HG03432 (cell line): ENCODE measurements at regions not wholly inside any gene's neighbourhood (a gene's known extent, or its start where the extent isn't known, plus 50 kb on each side); places are given as distances from the start of the nearest gene placed in this dataset.

Source experiments
- ATAC-seq: cut with Tn5 transposase; IDR thresholded peaks from one replicate; pipeline ENCODE4 v1.9.1; 2021; ENCODE audit warnings: mild to moderate bottlenecking, moderate library complexity; ENCODE audit not compliant: unreplicated experiment

DNA sequence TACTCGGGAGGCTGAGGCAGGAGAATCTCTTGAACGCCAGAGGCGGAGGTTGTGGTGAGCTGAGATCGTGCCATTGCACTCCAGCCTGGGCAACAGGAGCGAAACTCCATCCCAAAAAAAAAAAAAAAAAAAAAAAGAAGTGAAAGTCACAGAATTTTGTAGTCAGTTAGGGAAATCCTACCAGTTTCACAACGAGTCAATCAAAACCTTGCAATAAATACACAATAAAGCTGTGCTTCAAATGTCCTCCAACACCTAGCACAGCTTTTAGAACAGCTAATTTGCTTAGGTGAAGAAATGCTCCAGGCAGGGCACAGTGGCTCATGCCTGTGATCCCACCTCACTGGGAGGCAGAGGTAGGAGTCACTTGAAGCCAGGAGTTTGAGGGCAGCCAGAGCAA lies 112.8 kb upstream of the ATF7IP start:
- no peak for ATAC-seq

DNA sequence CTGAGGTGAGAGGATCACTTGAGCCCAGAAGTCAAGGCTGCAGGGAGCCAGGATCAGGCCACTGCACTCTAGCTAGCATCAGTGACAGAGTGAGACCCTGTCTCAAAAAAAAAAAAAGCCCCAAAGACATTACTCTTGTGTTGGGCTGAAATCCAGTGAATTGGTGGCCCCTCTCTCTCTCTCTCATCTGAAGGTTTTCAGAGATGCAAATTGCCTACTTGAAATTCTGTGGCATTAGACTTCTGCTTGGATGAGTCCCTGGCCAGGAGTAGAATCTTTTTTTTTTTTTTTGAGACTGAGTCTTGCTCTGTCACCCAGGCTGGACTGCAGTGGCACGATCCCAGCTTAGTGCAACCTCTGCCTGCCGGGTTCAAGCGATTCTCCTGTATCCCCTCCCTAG lies 112.0 kb upstream of the ATF7IP start:
- ATAC-seq: no peak

DNA sequence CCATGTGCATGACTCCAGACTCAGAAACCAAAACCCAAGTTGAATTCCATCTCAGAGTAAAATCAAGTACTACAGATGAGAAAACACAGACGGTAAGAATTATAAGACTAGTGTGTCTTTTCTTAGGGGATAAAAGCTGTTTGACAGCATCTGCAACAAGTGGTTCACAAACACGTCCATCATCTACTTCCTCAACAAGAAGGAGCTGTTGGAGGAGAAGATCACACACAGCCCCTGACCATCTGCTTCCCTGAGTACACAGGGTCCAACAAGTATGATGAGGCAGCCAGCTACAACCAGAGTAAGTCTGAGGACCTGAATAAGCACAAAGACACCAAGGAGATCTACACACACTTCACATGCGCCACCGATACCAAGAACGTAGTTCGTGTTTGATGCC lies 110.7 kb upstream of the ATF7IP start:
- no peak for ATAC-seq

DNA sequence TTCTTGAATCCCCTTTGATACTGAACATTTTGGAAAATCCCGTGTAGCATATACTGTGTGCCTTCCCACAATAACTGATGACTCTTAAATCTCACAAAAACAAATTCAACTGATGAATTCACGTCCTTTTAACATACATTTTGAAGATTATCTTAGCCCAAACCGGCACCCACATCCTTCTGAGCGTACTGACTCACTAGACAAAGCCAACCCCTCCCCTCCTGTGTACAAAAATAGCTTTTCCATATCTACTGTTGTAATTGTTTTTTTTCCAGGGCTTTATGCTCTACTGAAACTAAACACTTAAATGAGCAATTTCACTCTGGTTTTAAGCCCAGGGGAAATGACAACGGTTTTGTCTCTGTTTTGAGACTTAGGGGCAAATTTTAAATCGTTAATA lies 109.4 kb upstream of the ATF7IP start:
- no peak for ATAC-seq

DNA sequence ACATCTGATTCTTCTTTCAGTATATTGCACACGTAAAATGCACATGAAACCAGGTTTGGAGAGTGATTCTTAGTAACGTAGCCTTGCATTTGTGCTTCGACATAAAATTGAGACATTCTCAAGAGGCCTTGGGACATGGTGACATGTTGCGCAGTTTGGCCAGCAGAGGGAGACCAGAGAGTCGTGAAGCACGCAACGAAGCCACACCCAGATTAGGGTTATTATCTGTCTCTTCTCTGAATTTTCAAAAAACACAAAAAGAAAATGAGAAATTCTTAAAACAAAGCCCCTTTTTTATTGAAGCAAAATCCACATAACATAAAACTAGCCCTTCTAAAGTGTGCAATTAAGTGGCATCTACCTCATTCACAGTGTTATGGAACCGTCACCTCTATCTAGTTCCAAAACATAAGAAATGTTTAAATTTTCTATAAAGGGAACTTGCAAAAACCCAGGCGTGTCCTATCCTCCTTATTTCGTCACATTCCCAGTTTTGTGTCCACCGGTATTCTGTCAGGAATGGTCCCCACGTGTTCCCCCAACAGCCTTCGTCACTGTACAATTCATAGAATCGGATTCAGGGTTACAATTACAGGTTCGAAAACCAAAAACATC lies 108.8 kb upstream of the ATF7IP start:
- ATAC-seq: peak; percentile 60

- ATAC-seq: no peak
These were observed 108.2 kb upstream of the ATF7IP start for GRCh38 chr12:14257303-14257733.

- peak; percentile 67 for ATAC-seq
These were observed 107.5 kb upstream of the ATF7IP start for GRCh38 chr12:14257734-14258574.

- ATAC-seq: no peak
These were observed 106.9 kb upstream of the ATF7IP start for GRCh38 chr12:14258575-14258940.

GRCh38 chr12:14259481-14260010 lies 105.9 kb upstream of the ATF7IP start:
- ATAC-seq: no peak

GRCh38 chr12:14260011-14260993 lies 105.2 kb upstream of the ATF7IP start:
- ATAC-seq: no peak

- no peak for ATAC-seq
These were observed 104.4 kb upstream of the ATF7IP start for GRCh38 chr12:14261096-14261495.

- no peak for ATAC-seq
These were observed 103.6 kb upstream of the ATF7IP start for GRCh38 chr12:14261861-14262260.

- no peak for ATAC-seq
These were observed 102.5 kb upstream of the ATF7IP start for GRCh38 chr12:14262771-14263511.

DNA sequence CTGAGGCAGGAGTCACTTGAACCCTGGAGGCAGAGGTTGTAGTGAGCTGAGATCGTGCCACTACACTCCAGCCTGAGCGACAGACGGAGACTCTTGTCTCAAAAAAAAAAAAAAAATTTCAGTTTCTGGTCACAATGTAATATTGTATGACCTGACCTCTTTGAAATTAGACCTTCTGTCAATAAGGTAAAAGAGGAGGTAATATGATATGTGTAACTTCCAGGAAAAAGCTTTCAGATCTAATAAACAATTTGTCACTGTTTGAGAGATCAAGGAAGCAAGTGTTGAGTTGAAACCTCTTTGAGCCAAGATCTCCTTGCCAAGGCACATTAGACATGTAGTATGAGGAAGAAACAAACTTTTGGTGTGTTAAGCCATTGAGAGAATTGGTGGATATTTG lies 101.7 kb upstream of the ATF7IP start:
- ATAC-seq: no peak

DNA sequence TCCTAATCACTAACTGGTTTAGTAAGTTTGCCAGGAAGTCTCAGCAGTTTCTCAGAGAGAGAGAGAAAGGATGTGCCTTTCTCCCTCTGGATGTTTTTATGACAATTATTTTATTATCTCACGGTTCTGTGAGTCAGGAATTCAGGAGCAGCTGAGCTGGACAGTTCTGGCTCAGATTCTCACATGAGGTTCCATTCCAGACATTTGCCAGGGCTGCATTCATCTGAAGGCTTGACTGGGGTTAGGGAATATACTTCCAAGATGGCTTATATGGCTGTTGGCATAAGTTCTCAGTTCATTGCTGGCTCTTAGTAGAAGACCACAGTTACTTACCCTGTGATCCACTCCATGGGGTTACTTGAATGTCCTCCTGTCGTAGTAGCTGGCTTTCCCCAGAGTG lies 101.2 kb upstream of the ATF7IP start:
- no peak for ATAC-seq

DNA sequence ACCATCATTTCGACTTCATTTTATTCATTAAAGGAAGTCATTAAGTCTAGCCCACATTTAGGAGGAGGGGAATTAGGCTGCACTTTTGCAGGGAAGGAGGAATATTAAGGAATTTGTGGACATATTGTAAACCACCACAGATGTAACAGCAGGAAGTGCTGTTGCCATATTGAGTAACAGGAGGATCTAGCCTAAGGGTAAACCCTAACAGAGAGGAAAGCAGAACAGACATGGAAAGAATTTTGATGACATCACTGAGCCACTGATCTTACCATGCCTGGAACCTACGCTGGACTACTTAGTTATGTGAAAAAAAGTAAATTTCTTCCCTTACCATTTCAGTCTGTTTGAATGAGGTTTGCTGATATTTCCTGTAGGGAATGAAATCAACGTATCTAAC lies 100.7 kb upstream of the ATF7IP start:
- ATAC-seq: no peak

DNA sequence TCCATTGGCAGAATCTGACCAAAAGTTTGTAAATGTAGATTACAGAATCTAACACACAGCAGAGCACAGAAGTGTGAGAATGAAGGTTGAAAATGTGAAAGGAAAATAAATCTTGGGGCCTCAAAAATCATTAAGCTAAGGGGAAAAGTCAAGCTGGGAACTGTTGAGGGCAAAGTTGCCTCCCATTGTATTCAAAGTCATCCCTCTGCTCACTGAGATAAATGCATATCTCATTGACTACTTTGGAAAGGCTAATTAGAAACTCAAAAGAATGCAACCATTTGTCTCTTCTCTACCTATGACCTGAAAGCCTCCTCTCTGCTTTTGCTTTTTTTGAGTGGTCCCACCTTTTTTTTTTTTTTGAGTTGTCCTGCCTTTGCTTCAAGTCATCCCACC lies 97.4 kb upstream of the ATF7IP start:
- ATAC-seq: no peak

GRCh38 chr12:14270392-14270791 lies 95.1 kb upstream of the ATF7IP start:
- ATAC-seq: no peak

DNA sequence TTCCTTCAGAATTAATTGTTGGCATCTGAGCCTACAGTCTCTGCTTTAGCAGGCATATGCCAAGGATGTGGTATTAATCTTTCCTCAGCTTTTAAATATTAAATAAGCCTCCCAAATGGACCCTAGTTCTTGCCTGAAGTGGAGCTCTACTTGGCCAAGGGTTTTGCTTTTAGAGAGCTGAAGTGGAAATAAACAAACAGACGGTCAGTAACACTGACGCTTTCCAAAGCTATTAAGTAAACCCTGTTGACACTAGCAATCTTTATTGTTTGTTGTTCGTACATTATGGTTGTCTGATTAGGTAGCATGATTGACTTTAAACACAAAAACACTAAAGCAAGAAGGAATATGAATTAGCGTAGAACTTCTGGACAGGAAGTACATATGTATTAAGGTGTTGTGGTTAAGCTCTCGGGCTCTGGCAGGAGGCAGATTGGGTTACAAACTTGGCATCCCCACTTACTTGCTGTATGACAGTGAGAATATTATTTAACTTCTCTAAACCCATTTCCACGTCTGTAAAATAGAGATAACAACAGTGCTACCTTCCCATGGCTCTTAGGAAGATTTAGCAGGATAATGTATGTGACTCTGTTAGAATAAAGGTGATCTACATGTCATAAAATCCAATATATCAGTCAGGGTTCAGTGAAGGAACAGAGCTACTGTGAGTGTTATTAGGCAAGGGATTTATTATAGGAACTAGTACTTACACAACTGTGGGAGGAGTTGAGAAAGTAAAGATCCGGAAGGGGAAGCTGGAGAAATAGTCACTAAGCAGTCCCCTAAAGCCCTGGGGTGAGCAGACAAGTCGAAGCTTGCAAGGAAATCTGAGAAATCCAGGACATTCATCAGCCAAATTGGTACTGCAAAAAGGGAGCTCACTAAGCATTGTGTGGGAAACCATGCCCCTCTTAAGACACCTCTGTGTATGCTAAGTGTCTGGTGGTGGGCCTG lies 92.2 kb upstream of the ATF7IP start:
- peak; percentile 40 for ATAC-seq
